OCI-LY1 (cell line): ENCODE measurements at regions not wholly inside any gene's neighbourhood (a gene's known extent, or its start where the extent isn't known, plus 50 kb on each side); places are given as distances from the start of the nearest gene placed in this dataset.

Experiments
- H2AFZ ChIP-seq: fragments of 200-600 bp; sonication (generic), shearing (Covaris generic); 2 replicates; pipeline ENCODE4 v1.6.0; 2014; ENCODE audit warnings: antibody characterized with exemption, mild to moderate bottlenecking, low read length
- H3F3A ChIP-seq: fragments of 200-600 bp; sonication (generic), shearing (Covaris generic); 2 replicates; pipeline ENCODE4 v1.6.0; 2014; ENCODE audit warnings: mild to moderate bottlenecking, antibody characterized with exemption, low read length, moderate library complexity; ENCODE audit not compliant: insufficient read depth
- H3K27ac ChIP-seq: fragments of 200-600 bp; sonication (generic); 2 replicates; pipeline ENCODE4 v1.5.1; 2014; ENCODE audit warnings: low read length, mixed run types, mild to moderate bottlenecking, low read depth; ENCODE audit not compliant: poor library complexity, severe bottlenecking
- H3K27me3 ChIP-seq: fragments of 200-600 bp; sonication (generic); 2 replicates; pipeline ENCODE4 v1.6.0; 2014; ENCODE audit warnings: antibody characterized with exemption, mild to moderate bottlenecking, low read length, moderate library complexity; ENCODE audit not compliant: insufficient read depth
- H3K36me3 ChIP-seq: fragments of 200-600 bp; sonication (generic); 2 replicates; pipeline ENCODE4 v1.6.1; 2014; ENCODE audit warnings: mild to moderate bottlenecking, antibody characterized with exemption, low read length, moderate library complexity, mixed read lengths; ENCODE audit not compliant: insufficient read depth
- H3K4me1 ChIP-seq: fragments of 200-600 bp; sonication (generic); 2 replicates; pipeline ENCODE4 v1.5.1; 2014; ENCODE audit warnings: mild to moderate bottlenecking, low read length, moderate library complexity; ENCODE audit not compliant: insufficient read depth, severe bottlenecking
- H3K4me2 ChIP-seq: fragments of 200-600 bp; sonication (generic), shearing (Covaris generic); 2 replicates; pipeline ENCODE4 v1.6.1; 2014; ENCODE audit warnings: low read length
- H3K4me3 ChIP-seq: fragments of 200-600 bp; sonication (generic); 2 replicates; pipeline ENCODE4 v1.5.1; 2014; ENCODE audit warnings: low read length, low read depth, mild to moderate bottlenecking, mixed read lengths; ENCODE audit not compliant: poor library complexity, severe bottlenecking
- H3K79me2 ChIP-seq: fragments of 200-600 bp; shearing (Covaris generic); 2 replicates; pipeline ENCODE4 v1.6.1; 2016; ENCODE audit warnings: mixed run types, low read length, mixed read lengths; ENCODE audit not compliant: insufficient read depth
- H3K9ac ChIP-seq: fragments of 200-600 bp; sonication (generic), shearing (Covaris generic); 2 replicates; pipeline ENCODE4 v1.6.1; 2014; ENCODE audit warnings: mild to moderate bottlenecking, low read length, mixed read lengths
- H3K9me2 ChIP-seq: fragments of 200-600 bp; sonication (generic), shearing (Covaris generic); 2 replicates; pipeline ENCODE4 v1.6.1; 2014; ENCODE audit warnings: low read depth, mild to moderate bottlenecking, low read length, mixed read lengths
- H3K9me3 ChIP-seq: fragments of 200-600 bp; shearing (Covaris generic); 2 replicates; pipeline ENCODE4 v1.6.1; 2014; ENCODE audit warnings: low read length, mixed read lengths
- H4K20me1 ChIP-seq: fragments of 200-600 bp; sonication (generic), shearing (Covaris generic); 2 replicates; pipeline ENCODE4 v1.6.0; 2016; ENCODE audit warnings: mild to moderate bottlenecking, low read length; ENCODE audit not compliant: insufficient read depth
- EZH2 ChIP-seq: fragments of 200-600 bp; sonication (generic), shearing (Covaris generic); IDR thresholded peaks from 2 replicates; pipeline ENCODE4 v1.8.0; 2017; ENCODE audit warnings: borderline replicate concordance, mixed run types, mild to moderate bottlenecking, antibody characterized with exemption, low read length, moderate library complexity, mixed read lengths
- TF ChIP-seq, protein P1 (sequence below): fragments of 200-600 bp; sonication (generic), shearing (Covaris generic); IDR thresholded peaks from 2 replicates; pipeline ENCODE4 v1.5.1; 2017; ENCODE audit warnings: mild to moderate bottlenecking, antibody characterized with exemption, low read length, moderate library complexity, mixed read lengths

DNA sequence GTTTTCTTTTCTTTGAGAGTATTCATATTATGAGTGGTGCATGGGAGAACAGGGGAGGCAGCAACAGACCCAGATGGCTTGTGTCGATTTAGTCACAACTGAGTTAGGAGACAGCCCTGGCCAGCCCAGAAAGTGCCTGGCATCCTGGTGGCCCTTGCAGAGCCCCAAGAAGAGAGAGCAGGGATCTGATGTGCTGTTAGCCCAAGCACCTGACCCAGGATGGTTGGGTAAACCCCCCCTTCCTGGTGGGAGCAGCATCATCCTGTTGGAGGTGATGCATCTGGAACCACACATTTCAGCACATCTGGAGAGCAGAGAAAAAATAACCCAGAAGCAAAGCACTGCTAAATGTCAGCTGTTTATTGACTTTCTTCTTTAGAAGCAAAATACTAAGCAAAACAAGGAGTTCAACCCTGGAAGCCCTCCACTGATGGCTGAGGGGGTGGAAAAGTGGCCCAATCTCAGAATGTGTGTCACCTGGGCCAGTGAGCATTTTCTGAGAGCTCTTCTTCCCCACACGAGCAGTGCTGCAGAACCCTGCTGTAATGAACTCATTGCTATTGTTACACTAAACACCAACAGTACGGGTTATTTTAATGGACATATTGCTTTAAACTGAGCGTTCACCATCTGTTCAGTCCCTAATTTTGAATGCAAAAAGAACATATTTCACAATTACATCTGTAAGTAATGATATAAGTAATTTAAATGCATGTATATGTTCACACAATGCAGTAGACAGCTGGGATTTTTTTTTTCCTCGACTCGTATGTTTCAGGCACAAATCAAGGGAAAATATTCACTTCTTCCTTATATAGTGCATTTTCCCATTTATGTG lies 100.6 kb upstream of the SMIM21 start:
- Histone ChIP-seq H3F3A (no peaks in the 10 kb centered on the region), H3K36me3 (no peaks in the 10 kb centered on the region), H3K79me2 (no peaks in the 10 kb centered on the region), H3K4me1 (no peaks in the 10 kb centered on the region), H3K4me2 (no peak overlapping the region), H4K20me1 (no peaks in the 10 kb centered on the region), H3K9ac (no peak overlapping the region), H3K27me3 (no peaks in the 10 kb centered on the region), H3K4me3 (no peak overlapping the region), H3K9me2 (no peaks in the 10 kb centered on the region), H3K27ac (no peak overlapping the region), H2AFZ (no peak overlapping the region), H3K9me3 (no peaks in the 10 kb centered on the region)
- TF ChIP-seq, protein P1, sequence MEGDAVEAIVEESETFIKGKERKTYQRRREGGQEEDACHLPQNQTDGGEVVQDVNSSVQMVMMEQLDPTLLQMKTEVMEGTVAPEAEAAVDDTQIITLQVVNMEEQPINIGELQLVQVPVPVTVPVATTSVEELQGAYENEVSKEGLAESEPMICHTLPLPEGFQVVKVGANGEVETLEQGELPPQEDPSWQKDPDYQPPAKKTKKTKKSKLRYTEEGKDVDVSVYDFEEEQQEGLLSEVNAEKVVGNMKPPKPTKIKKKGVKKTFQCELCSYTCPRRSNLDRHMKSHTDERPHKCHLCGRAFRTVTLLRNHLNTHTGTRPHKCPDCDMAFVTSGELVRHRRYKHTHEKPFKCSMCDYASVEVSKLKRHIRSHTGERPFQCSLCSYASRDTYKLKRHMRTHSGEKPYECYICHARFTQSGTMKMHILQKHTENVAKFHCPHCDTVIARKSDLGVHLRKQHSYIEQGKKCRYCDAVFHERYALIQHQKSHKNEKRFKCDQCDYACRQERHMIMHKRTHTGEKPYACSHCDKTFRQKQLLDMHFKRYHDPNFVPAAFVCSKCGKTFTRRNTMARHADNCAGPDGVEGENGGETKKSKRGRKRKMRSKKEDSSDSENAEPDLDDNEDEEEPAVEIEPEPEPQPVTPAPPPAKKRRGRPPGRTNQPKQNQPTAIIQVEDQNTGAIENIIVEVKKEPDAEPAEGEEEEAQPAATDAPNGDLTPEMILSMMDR = no peak
- TF ChIP-seq EZH2 = no peak

DNA sequence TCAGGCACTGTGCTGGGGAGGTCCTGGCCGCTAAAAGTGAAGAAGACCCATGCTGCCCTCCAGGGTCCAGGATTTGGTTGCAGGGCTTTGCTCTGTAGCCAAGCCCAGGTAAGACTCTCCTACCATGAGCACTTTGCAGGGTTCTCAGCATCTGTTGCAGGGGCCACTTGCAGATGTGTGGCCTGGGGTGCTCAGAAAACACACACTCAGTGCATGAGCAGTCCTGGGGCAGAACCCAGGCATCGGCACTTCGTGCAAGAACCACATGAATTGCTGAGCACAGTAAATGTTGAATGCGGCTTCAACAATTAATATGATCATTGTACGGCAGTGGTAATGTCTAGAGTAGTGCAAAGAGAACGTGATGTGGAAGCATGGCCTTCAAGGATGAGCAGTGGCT lies 98.5 kb upstream of the SMIM21 start:
- Histone ChIP-seq H3K4me1 (no peaks in the 10 kb centered on the region), H3K79me2 (no peaks in the 10 kb centered on the region), H3K9me3 (no peaks in the 10 kb centered on the region), H2AFZ (no peak overlapping the region), H3K4me3 (no peak overlapping the region), H3K9ac (no peak overlapping the region), H3K27me3 (no peaks in the 10 kb centered on the region), H3K4me2 (no peak overlapping the region), H3K27ac (no peak overlapping the region), H3K36me3 (no peaks in the 10 kb centered on the region), H3F3A (no peaks in the 10 kb centered on the region), H3K9me2 (no peaks in the 10 kb centered on the region), H4K20me1 (no peaks in the 10 kb centered on the region)
- TF ChIP-seq, protein P1 = no peak
- no peak for TF ChIP-seq EZH2

DNA sequence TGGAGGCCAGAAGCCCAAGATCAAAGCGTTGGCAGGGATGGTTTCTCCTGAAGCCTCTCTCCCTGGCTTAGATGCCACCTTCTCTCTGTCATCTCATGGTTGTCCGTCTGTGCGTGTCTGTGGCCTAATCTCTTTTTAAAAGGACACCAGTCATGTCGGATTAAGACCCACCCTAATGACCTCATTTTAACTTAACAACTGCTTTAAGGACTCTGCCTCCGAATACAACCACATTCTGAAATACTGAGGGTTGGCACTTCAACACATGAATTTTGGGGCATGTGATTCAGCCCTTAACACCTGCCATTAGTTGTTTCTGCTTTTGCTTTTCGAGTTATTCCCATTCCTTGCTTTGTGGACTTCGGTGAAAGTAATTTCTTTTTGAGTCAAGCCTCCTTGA lies 97.8 kb upstream of the SMIM21 start:
- Histone ChIP-seq H2AFZ (no peak overlapping the region), H3K27me3 (no peaks in the 10 kb centered on the region), H3K27ac (no peak overlapping the region), H3K4me1 (no peaks in the 10 kb centered on the region), H3K79me2 (no peaks in the 10 kb centered on the region), H4K20me1 (no peaks in the 10 kb centered on the region), H3K4me3 (no peak overlapping the region), H3K9ac (no peak overlapping the region), H3K9me3 (no peaks in the 10 kb centered on the region), H3F3A (no peaks in the 10 kb centered on the region), H3K9me2 (no peaks in the 10 kb centered on the region), H3K36me3 (no peaks in the 10 kb centered on the region), H3K4me2 (no peak overlapping the region)
- no peak for TF ChIP-seq EZH2
- TF ChIP-seq, protein P1 = no peak
